K562 (cell line): ENCODE measurements at regions not wholly inside any gene's neighbourhood (a gene's known extent, or its start where the extent isn't known, plus 50 kb on each side); places are given as distances from the start of the nearest gene placed in this dataset.

Experiments
- CHD7 ChIP-seq: fragments of 200-600 bp; sonication (generic); IDR thresholded peaks from one replicate; pipeline ENCODE4 v1.6.1; 2012; ENCODE audit warnings: mild to moderate bottlenecking, low read depth, low read length, inconsistent platforms
- CTBP1 ChIP-seq: fragments of 450-650 bp; IDR thresholded peaks from 2 replicates; pipeline ENCODE4 v1.6.1; 2016; ENCODE audit warnings: borderline replicate concordance
- CTCF ChIP-seq, 3 experiments: IDR thresholded peaks in 2 of 3; conservative IDR thresholded peaks in 1 of 3; 2 replicates each; pipeline ENCODE4 v1.5.1; 2011 to 2012; ENCODE audit warnings: low read length in 3 of 3, mild to moderate bottlenecking in 3 of 3, control low read depth in 2 of 3, improper control_type of control experiment in 1 of 3, inconsistent platforms in 1 of 3, low read depth in 1 of 3, mixed read lengths in 1 of 3, moderate library complexity in 1 of 3; ENCODE audit not compliant: insufficient read depth in 2 of 3
- DPF2 ChIP-seq: fragments of 450-650 bp; IDR thresholded peaks from 2 replicates; pipeline ENCODE4 v1.6.1; 2016
- EP300 ChIP-seq: IDR thresholded peaks from 2 replicates; pipeline ENCODE4 v1.6.1; 2012; ENCODE audit warnings: low read length, improper control_type of control experiment
- FOXA1 ChIP-seq: fragments of 450-650 bp; IDR thresholded peaks from 2 replicates; pipeline ENCODE4 v1.6.1; 2016; ENCODE audit warnings: mild to moderate bottlenecking, borderline replicate concordance
- GMEB1 ChIP-seq: fragments of 250-450 bp; sonication (Bioruptor Pico); IDR thresholded peaks from 2 replicates; pipeline ENCODE4 v1.4.0; 2020; ENCODE audit warnings: mild to moderate bottlenecking
- NFYB ChIP-seq: IDR thresholded peaks from 2 replicates; pipeline ENCODE4 v1.6.1; 2011; ENCODE audit warnings: mild to moderate bottlenecking, moderate library complexity; ENCODE audit not compliant: insufficient read length; ENCODE audit errors: extremely low read depth
- RFX5 ChIP-seq: IDR thresholded peaks from 2 replicates; pipeline ENCODE4 v1.6.1; 2011; ENCODE audit warnings: low read depth, mild to moderate bottlenecking, improper control_type of control experiment, low read length
- SMARCA5 ChIP-seq: fragments of 450-650 bp; IDR thresholded peaks from 2 replicates; pipeline ENCODE4 v1.6.1; 2016
- TCFL5 ChIP-seq: fragments of 250-450 bp; sonication (Bioruptor Pico); conservative IDR thresholded peaks from 2 replicates; pipeline ENCODE4 v1.6.1; 2021; ENCODE audit warnings: mild to moderate bottlenecking, moderate library complexity, matching md5 sums
- TF ChIP-seq, protein P1 (sequence below): fragments of 200-800 bp; sonication (Bioruptor generic); IDR thresholded peaks from 2 replicates; pipeline ENCODE4 v1.6.1; 2017; ENCODE audit warnings: missing genetic modification characterization, missing compliant biosample characterization
- TF ChIP-seq, protein P2 (sequence below), 2 experiments: IDR thresholded peaks in 1 of 2; conservative IDR thresholded peaks in 1 of 2; 2 replicates each; pipeline ENCODE4 v1.6.1; 2016; ENCODE audit warnings: low read depth in 2 of 2, mild to moderate bottlenecking in 1 of 2, missing compliant biosample characterization in 1 of 2, missing genetic modification characterization in 1 of 2, moderate library complexity in 1 of 2

- TF ChIP-seq, protein P1, sequence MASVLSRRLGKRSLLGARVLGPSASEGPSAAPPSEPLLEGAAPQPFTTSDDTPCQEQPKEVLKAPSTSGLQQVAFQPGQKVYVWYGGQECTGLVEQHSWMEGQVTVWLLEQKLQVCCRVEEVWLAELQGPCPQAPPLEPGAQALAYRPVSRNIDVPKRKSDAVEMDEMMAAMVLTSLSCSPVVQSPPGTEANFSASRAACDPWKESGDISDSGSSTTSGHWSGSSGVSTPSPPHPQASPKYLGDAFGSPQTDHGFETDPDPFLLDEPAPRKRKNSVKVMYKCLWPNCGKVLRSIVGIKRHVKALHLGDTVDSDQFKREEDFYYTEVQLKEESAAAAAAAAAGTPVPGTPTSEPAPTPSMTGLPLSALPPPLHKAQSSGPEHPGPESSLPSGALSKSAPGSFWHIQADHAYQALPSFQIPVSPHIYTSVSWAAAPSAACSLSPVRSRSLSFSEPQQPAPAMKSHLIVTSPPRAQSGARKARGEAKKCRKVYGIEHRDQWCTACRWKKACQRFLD (CRISPR knock-in tag), result no peak
- no peak for TF ChIP-seq SMARCA5
- no peak for TF ChIP-seq EP300
- TF ChIP-seq, protein P2, sequence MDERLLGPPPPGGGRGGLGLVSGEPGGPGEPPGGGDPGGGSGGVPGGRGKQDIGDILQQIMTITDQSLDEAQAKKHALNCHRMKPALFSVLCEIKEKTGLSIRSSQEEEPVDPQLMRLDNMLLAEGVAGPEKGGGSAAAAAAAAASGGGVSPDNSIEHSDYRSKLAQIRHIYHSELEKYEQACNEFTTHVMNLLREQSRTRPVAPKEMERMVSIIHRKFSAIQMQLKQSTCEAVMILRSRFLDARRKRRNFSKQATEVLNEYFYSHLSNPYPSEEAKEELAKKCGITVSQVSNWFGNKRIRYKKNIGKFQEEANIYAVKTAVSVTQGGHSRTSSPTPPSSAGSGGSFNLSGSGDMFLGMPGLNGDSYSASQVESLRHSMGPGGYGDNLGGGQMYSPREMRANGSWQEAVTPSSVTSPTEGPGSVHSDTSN (CRISPR knock-in tag; IDR thresholded peaks at IDR 0.05; ENCODE audit: low read depth), result no peak
- TF ChIP-seq, protein P2 (tag; conservative IDR thresholded peaks at IDR 0.05; ENCODE audit: low read depth), result no peak
- no peak for TF ChIP-seq GMEB1 (CRISPR knock-in tag)
- TF ChIP-seq CTCF (IDR thresholded peaks at IDR 0.05 in 2 of 3, conservative IDR thresholded peaks at IDR 0.05 in 1 of 3; ENCODE audit: insufficient read depth in 2 of 3, low read depth in 1 of 3, low read length in 3 of 3), result no peak
- TF ChIP-seq DPF2, result no peak
- TF ChIP-seq TCFL5 (CRISPR knock-in tag), result no peak
- TF ChIP-seq CHD7, result no peak
- TF ChIP-seq CTBP1, result no peak
- TF ChIP-seq FOXA1, result no peak
- no peak for TF ChIP-seq RFX5
- TF ChIP-seq NFYB, result no peak
Observed at GRCh38 chr2:45218297-45218696, 209.0 kb upstream of the SIX2 start.
